ENCODE measurements at regions not wholly inside any gene's neighbourhood (a gene's known extent, or its start where the extent isn't known, plus 50 kb on each side); places are given as distances from the start of the nearest gene placed in this dataset.
A peak's percentile ranks its signal among the peaks of the same experiment; 100 is the strongest.

DNA sequence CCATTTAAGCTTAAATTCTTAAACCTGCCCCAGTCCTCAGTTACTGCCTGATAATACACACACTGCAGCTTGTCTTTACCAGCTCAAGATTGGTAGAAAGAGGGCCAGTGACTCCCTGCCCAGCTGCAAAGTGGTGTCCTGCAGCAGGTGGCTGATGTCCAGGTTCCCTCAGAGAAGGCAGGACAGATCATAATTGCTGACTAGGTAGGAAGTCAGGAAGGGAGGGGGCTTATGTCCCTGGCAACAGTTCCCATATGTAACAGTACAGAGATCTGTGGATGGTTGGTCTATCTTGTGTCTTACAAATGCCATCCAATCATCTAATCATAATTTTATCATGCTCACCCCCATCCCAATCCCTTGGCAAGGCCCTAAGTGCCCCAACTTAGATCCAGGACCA lies 492.1 kb upstream of the PPP2R3A start:
- DNase-seq (ENCODE audit: low spot score) = no peak

DNA sequence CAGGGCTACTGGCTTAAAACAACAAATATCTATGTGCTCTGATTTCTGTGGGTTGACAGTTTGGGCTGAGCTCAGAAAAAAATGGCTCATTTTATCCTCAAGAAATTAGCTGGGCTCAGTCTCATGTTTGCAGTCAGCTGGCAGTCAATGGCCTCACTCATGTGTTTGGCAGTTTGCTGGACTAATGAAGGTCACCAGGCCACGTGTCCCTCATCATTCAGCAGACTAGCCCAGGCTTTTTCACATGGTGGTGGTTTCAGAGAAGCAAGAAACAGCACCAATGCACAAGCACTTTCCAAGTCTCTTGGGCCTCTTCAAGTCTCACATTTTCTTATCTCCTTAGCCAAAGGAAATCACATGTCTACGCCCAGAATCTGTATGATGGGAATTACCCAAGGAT lies 478.3 kb upstream of the PPP2R3A start:
- DNase-seq (ENCODE audit: low spot score) = no peak

DNA sequence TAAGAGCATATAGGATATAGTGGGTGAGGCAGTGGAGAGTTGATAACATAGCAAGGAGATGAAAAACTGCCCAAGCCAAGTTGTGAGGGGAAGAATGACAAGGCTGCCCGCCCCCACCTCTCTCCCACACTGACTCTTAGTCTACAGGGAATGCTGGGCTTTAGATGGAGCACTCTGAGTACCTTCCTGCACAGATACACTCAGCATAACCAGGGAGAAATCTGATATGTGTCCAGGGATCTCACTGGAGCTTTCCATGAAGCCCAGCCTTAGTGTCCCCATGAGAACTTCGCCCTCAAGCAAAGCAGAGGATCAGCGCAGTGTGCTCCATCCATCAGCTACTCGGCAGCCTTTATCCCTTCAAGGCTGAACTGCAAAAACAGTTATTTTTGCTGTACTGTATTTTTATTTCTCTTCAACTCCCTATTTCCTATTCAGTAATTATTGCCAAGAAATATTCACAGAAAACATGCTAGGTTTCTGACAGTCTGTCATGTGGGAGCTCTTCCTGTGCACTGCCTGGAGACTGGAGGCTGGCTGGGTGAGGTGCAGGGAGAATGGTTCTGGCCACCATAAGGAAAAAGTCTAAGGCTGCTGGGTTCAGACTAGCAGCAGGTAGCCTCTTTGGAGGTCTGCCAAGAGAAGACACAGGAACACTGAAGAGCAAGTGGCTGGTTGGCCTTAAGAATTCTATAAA lies 475.2 kb upstream of the PPP2R3A start:
- DNase-seq (ENCODE audit: low spot score) = no peak

DNA sequence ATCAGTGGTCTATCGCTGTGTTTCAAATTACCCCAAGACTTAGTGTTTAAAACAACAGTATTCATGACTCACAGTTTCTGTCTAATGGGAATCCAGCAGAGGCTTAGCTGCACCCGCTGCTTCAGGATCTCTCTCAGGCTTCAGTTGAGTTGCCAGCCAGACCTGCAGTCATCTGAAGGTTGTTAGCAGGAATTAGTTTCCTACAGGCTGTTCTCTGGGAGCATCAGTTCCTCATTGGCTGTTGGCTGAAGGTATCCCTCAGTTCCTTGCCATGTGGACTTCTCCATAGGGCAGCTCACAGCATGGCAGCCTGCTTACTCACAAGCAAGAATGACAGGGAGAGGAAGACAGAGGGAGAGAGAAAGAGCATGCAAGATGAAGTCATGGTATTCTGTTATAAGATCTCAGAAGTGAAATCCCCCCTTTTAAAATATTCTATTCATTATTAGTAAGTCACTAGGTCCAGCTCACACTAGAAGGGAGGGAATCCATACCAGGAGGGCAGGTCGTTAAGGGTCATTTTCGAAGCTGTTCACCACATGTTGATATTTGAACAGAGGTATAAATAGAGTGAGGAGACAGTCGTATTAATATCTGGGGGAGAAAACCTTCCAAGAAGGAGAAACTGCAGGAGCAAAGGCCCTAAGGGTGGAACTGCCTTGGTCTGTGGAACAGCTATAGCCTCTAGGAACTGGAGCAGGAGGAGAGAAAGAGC lies 473.9 kb upstream of the PPP2R3A start:
- no peak for DNase-seq (ENCODE audit: low spot score)

DNA sequence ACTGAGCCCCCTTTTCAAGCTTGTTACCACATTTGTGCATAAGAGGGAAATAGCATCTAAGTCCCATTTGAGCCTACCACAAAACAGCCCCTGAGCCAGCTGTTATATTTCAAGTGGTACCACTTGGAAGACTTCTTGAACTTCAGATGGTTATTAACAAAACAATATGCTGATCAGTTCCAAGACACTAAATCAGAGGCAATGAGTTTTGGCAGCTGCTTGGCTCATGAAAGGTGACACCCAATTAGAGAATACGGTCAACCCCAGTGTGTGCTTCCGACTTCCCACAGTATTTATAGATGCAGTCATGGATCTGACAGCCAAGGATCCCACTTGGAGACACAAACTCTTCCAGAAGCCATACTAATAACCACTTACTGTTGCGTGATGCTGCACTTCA lies 469.6 kb upstream of the PPP2R3A start:
- no peak for DNase-seq (ENCODE audit: low spot score)

DNA sequence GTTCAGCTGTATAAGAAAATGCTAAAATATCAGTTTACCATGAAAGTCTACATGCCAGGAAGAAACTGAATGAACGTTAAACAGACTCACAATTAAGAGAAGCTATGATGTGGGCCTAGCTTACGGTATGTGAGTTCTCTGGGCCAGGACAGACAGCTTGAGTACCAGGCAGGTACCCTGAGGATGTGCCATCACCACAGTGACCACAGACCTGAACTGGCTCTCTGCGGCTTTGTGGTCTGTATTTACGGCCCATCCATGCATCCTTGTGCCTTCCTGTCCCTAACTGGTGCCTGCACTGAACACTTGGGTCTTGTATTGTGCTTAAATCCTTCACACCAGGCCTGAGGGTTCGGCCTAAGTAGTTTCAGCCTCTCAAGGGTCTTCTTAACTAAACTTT lies 467.5 kb upstream of the PPP2R3A start:
- no peak for DNase-seq (ENCODE audit: low spot score)

DNA sequence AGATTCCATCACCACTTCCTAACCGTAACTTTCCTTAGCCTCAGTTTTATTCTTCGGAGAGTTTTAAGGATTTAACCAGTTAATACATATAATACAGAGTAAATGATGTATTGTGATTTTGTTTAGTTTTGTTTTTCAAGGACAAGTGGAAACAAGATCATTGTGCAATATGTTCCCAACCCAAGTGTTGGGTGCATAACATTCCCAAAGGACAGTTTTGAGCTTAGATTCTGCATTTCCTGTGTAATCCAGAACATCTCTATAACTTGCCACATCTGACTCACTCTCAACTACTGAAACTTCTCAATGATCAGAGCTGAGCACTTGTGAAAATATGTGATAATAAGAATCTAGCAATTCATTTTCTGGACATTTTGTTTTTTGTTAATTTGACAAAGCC lies 466.1 kb upstream of the PPP2R3A start:
- DNase-seq (ENCODE audit: low spot score) = no peak

DNA sequence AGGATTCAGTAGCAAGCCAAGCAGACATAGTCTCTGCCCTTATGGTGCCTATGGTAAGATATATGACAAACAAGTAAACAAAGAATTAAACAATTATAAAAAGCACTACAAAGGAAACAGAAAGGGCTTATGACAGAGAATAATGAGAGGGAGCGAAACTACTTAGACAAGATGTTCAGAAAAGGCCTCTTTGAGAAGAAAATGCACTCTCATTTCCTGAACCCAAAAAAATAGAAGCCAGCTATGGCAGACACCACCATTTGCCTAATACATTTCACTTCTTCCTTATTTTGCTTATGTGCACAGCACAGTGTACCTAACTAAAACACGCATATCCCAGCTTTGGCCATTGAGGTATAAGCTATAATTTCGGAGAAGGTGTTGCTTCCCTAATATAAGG lies 465.5 kb upstream of the PPP2R3A start:
- DNase-seq (ENCODE audit: low spot score) = no peak

DNA sequence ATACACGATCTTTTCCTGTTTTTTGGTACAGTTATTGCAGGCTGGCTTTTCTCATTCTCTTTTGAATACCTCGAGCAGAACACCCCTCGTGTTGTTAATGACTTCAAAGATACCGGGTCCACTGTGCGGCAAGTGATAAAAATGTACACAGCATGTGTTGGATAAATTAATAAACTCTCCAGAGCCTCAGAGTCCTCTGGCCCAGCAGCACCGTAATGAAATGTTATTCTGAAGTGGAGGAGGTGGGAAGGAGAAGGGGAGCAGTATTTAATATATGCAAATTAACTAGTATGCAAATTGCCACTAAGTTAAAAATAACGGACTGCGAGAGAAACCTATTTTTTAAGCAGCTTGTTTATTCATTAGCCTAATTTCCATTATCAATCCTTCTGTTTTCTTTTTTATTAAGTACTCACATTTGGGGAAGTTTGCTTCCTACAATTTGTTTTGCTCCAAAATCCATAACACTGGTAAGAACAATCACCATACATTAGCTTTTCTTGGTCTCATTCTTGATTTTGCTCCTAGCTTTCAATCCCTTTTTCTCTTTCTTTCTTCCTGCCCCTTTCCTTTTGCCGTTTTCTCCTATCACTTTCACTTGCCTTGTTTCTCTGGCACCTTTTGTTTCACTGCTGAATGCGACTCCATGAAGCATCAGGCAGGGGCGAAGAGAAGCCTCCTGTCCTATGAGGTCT lies 462.3 kb upstream of the PPP2R3A start:
- DNase-seq (ENCODE audit: low spot score) = no peak

DNA sequence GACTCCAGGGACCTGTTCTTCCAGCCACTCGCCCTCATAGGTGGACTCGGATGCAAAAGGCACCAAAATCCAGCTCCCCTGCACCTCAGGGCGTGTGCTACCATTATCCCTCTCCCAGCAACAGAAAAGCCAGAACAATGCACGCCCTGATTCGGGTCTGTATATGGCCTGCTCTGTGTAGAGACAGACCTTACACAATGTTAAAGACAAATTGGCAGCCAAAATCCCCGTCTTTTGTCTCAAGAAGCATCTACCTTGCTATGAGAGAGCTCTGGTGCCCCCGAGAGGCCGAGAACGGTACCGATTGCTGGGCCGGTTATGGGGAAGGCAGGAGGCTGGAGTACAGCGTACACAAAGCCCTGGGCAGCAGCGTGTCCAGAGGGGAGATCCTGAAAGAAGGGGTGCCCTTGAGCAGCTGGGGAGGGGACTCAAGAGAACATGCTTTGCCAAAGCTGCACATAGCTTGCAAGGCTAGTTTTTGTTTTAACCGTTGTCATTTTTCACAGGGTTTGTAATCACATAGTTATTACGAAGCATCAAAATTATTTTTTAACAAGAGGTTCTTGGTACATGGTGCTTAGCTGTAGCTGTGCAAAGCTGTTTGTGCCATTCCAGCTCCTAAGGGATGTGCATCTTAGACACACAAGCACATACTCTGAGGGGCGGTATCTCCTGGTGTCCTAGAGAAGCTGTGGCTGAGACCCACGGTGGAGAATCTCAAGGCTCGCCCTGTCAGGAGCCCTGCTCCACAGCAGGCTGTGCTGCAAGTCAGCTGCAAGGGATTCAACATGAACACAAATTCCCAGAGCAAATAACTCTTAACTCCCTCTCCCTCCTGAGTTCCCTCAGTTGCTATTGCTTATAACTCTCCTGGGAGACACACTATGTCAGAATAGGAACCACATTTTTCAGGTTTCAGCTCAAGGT lies 461.5 kb upstream of the PPP2R3A start:
- peak; percentile 32 for DNase-seq (ENCODE audit: low spot score)

DNA sequence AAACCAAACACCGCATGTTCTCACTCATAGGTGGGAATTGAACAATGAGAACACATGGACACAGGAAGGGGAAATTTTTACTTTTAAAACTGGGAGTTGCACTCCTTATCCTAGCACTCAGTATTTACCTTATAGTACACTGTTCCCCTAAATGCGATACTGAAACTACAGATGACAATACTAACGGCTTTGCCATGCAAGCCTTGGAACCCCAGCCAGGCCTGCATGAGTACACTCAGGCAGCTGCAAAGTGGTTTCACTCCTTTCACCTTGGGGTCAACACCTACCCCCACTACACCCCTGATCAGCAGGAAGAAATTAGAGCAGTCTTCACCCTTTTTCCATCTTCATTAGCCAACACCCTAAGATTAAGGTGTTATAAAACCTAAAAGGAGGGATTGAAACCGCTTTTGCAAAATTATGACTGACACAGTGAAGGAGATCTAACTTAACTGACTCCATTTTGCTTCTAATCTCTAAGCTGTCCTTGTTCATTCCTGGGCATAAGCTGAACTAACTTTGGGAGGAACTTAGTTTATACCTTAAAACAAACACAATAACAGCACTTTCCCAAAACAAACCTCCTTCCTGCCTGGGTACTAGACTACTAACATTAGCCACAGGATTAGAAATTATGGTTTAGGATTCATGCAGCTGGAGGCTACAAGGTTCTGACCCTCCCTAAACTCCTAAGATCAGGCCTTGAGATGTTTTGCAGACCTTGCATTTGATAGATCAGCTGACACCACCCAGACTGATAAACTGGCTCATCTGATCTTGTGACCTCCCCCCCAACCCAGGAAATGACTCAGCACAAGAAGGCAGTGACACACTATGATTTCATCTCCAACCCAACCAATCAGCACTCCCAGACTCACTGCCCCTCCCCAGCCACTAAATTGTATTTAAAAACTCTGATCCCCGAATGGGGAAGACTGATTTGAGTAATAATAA lies 452.1 kb upstream of the PPP2R3A start:
- peak; percentile 21 for DNase-seq (ENCODE audit: low spot score)

DNA sequence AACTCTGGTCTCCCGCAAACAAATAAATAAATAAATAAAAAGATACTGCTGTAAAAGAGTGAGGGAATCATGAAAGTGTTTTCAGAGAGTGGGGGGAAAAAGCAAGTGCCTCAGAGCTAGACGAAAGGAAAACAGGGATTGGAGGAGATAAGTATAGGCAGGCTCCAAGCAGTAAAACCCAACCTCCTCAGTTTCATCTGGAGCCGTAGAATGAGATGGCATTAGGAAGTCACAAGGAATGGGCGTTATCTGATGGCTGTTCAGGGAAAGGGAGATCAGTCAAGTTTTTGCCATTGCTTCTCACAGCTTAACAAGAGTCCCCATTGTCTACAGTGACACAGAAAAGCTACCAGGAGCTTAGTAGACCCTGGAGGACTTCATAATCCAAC lies 451.5 kb upstream of the PPP2R3A start:
- DNase-seq (ENCODE audit: low spot score) = no peak

DNA sequence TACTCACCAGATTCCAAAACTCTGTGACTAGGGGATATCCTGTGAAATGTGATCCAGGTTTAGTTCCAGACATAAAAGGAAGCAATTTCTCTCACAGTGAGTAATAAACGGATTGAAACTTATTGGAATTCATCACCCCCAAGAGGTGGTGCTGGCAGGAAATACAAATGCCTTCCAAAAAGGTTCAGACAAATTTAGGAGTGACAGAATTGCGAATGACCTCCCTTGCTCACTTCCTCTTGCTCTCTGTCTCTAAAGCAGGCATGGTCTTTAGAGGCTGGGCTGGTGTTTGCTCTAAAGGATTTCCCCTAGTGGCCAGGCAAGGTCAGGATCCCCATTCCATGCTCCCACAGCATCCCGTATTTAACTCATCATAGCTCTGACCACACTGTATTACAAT lies 449.4 kb upstream of the PPP2R3A start:
- DNase-seq (ENCODE audit: low spot score) = no peak

DNA sequence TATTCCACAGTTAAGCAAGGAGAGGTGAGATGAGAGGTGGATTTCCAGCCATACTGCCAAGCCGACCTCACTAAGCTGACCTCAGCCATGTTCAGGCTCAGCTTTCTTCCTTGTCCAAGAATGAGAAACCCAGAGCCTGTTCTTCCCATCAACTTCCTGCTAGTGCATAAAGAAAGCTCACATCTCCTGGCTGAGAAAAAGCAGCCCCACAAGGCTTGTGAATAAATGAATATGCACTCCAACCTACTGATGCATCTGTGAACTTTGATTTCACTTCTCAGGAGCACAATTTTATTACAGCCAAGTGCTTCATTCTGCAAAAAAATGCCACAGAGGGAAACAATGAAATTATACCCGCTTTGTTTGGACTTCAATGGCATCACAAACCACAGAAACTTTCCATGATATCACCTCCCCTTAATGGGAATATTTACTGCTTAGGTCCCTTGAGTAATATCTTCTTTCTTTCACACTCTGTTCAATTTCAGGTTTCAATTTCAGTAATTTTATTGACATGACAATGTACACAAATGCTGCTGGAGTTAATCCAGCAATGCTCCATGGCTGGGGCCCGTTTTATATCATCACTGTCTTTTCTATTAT lies 437.0 kb upstream of the PPP2R3A start:
- DNase-seq (ENCODE audit: low spot score) = no peak

DNA sequence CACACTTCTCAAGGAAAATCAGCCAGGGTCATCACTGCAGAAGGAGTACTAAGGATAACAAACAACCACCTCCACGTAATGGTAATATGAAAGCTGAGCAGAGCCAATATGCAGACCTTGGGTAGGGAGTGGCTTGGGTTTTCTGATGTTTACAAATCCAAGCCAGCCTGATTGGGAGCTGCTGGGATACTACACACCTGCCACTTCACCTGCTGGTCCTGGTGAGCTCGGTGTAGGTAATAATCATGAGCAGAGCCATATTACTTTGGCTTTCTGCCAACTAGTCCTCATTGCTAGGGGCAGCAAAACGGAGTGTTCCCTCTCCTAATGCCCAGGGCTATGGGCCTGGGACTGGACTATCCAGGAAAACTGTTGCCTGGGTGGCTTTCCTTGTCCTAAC lies 433.5 kb upstream of the PPP2R3A start:
- no peak for DNase-seq (ENCODE audit: low spot score)

DNA sequence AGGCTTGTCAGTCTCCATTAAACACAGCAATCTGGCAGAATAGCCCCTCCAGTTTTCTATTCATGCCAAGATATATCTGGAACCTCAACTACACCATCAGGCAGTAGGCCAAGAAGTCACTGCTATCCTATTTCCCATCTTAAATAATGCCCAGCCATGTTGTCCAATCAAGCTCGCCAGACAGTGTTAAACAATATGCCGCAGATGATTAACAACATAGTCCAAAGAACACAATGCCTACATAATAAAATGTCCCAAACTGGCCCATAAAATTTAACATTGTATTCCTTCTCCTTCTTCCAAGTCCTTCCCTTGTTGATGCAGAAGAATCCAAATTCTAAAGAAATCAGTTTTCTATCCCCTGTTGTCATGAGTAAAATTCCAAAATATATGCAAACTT lies 427.4 kb upstream of the PPP2R3A start:
- no peak for DNase-seq (ENCODE audit: low spot score)

DNA sequence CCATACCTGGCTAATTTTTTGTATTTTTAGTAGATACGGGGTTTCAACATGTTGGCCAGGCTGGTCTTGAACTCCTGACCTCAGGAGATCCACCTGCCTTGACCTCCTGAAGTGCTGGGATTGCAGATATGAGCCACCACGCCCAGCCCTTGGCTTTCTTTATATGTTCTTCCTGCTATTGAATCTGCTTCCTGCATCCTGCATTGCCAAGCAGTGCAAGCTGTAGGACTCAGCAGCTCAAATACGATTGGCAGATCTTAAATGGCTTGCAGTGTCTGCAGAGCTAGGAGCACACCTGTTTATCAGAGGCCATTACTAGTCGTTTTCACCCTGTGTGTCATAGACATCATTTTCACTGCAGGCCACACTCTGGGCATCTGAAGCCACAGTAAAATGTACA lies 426.2 kb upstream of the PPP2R3A start:
- no peak for DNase-seq (ENCODE audit: low spot score)

DNA sequence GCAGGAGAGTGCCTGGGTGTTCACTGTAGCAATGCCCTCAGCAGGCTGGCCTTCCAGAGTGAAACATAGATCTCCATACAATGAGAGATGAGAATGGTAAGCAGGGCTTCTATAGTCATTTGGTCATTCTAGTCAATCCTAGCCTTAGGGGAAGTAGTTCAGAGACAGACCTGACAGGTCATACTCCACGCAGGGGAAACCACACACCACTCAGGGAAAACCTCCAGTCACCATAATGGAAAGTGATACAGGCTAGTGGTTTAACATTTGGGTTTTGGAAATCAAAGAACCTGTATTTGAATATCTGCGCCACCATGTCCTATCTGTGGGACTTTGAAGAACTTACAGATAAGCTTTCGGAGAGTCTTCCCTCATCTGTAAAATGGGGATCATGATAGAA lies 425.7 kb upstream of the PPP2R3A start:
- DNase-seq (ENCODE audit: low spot score) = no peak

DNA sequence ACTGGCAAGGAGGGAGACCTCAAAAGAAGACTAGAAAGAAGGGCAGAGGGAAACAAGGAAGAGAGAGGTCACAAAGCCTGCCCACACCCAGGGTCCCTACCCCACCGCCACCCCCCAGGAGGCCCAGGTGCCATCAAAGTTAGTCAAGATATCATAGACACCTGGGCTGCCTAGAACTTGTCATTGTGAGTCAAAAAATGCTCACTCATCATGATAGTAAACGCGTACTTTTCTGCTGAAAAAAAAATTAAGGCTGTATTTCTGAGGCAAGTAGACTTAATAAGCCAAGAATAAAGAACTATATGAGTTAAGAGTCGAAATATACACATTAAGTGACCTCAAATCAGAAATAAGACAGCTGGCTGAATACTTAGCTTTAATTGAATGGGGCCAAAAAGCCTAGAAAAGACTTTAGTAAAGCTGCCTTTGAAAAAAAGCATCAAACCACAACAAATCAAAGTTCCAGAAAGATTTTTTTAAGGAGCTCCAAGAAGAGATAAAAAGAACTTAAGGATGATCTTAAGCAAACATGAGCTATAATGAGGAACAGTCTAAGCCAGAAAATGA lies 415.5 kb upstream of the PPP2R3A start:
- DNase-seq (ENCODE audit: low spot score) = no peak

DNA sequence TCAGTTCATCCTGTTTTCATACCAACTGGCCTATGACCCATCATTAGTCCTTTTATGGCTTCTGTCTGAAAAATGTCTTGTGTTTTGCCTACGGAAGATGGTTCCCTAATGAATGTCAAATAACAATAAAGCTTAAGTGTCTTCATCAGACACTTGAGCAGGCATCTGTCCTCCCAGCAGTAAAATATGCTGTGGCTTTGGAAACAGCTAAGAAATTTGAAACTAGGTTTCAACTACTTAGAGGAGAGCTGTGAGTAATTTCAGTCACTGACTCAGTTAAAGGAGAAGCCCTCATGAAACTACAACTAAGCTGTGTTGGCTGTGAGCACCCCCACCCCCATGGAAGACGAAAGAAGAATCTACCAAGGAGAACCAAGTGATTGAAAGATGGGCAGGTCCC lies 409.4 kb upstream of the PPP2R3A start:
- DNase-seq (ENCODE audit: low spot score) = no peak
